OCI-LY7 (cell line): ENCODE measurements at regions not wholly inside any gene's neighbourhood (a gene's known extent, or its start where the extent isn't known, plus 50 kb on each side); places are given as distances from the start of the nearest gene placed in this dataset.

Experiments
- BruUV-seq: library from RNA; stranded (reverse); fragments of 400-500 nt; replicated peaks from 2 replicates; lab custom pipeline; 2021; lab: Mats Ljungman, UMichigan
- CTCF ChIA-PET: fragments of 300-600 bp; sonication (Branson Sonifier 250); formaldehyde crosslinking; loops from one replicate; lab custom pipeline; 2022; ENCODE audit warnings: antibody characterized with exemption; ENCODE audit not compliant: unreplicated experiment; lab: Charles Lee
- POLR2A ChIA-PET: fragments of 300-600 bp; sonication (Branson Sonifier 250); formaldehyde crosslinking; loops from one replicate; lab custom pipeline; 2022; ENCODE audit warnings: antibody characterized with exemption; lab: Charles Lee
- DNase-seq: peaks from one replicate; pipeline ENCODE4 v3.0.0-alpha.2; 2015; ENCODE audit warnings: low spot score
- H2AFZ ChIP-seq: fragments of 200-600 bp; sonication (generic), shearing (Covaris generic); 2 replicates; pipeline ENCODE4 v1.6.1; 2014; ENCODE audit warnings: mild to moderate bottlenecking, antibody characterized with exemption, low read length, moderate library complexity
- H3K27ac ChIP-seq: fragments of 200-600 bp; sonication (generic); 2 replicates; pipeline ENCODE4 v1.5.1; 2014; ENCODE audit warnings: mixed run types, low read depth, mild to moderate bottlenecking, moderate library complexity, low read length, inconsistent platforms; ENCODE audit not compliant: poor library complexity, severe bottlenecking
- H3K36me3 ChIP-seq: fragments of 200-600 bp; sonication (generic); 2 replicates; pipeline ENCODE4 v1.6.1; 2014; ENCODE audit warnings: mild to moderate bottlenecking, antibody characterized with exemption, low read length, moderate library complexity, mixed read lengths; ENCODE audit not compliant: insufficient read depth
- H3K4me1 ChIP-seq: fragments of 200-600 bp; sonication (generic); 2 replicates; pipeline ENCODE4 v1.5.1; 2014; ENCODE audit warnings: mild to moderate bottlenecking, low read length; ENCODE audit not compliant: insufficient read depth, poor library complexity, severe bottlenecking
- H3K4me2 ChIP-seq: fragments of 200-600 bp; sonication (generic); 2 replicates; pipeline ENCODE4 v1.6.1; 2014; ENCODE audit warnings: mild to moderate bottlenecking, low read length
- H3K4me3 ChIP-seq: fragments of 200-600 bp; sonication (generic); 2 replicates; pipeline ENCODE4 v1.5.1; 2014; ENCODE audit warnings: mild to moderate bottlenecking, low read depth, low read length; ENCODE audit not compliant: poor library complexity, severe bottlenecking
- H3K79me2 ChIP-seq: fragments of 200-600 bp; sonication (generic); 2 replicates; pipeline ENCODE4 v1.6.1; 2016; ENCODE audit warnings: low read depth, mild to moderate bottlenecking, low read length, moderate library complexity, mixed read lengths; ENCODE audit not compliant: insufficient read depth
- H3K9me2 ChIP-seq: fragments of 200-600 bp; sonication (generic); 2 replicates; pipeline ENCODE4 v1.6.1; 2016; ENCODE audit warnings: mild to moderate bottlenecking, low read length, mixed read lengths; ENCODE audit not compliant: insufficient read depth
- H3K9me3 ChIP-seq: fragments of 200-600 bp; sonication (generic); 2 replicates; pipeline ENCODE4 v1.6.1; 2014; ENCODE audit warnings: mild to moderate bottlenecking, mixed run types, low read length, mixed read lengths
- H4K20me1 ChIP-seq: fragments of 200-600 bp; sonication (generic); 2 replicates; pipeline ENCODE4 v1.6.1; 2014; ENCODE audit warnings: mild to moderate bottlenecking, antibody characterized with exemption, low read length, moderate library complexity, mixed read lengths; ENCODE audit not compliant: insufficient read depth
- EZH2phosphoT487 ChIP-seq: fragments of 200-600 bp; sonication (generic); IDR thresholded peaks from 2 replicates; pipeline ENCODE4 v1.6.1; 2018; ENCODE audit warnings: low read depth, borderline replicate concordance, mild to moderate bottlenecking, mixed run types, antibody characterized with exemption, low read length, moderate library complexity, mixed read lengths
- intact Hi-C: fragments of 100-400 bp; cut with micrococcal nuclease; formaldehyde crosslinking; loops from one replicate; pipeline ENCODE4 v1.10.0; 2022; ENCODE audit not compliant: unreplicated experiment
- TF ChIP-seq, protein P1 (sequence below): fragments of 200-600 bp; sonication (generic); conservative IDR thresholded peaks from 2 replicates; pipeline ENCODE4 v1.5.1; 2014; ENCODE audit warnings: mild to moderate bottlenecking, antibody characterized with exemption, low read length, moderate library complexity, mixed read lengths

DNA sequence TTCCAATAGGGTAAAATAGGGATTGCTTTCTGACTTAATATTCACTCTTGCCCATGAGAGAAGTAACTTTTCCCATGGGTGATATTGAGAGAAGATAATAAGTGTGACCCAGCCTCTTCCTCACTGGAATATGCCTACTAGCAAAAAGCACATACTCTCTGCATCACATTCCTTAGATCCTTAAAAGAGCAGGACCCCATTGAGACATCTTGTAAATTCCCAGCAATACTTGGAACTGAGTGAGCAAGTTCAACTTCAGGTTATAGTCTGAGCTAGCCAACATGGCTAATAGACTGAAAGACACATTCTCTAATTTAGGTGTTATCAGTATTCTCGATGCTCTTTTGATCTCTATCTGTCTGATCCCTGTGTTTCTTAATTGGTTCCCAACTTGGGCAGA, 1372.3 kb downstream of the STIM2 start:
- Histone ChIP-seq H4K20me1 (no peaks in the 10 kb centered on the region), H3K9me2 (no peaks in the 10 kb centered on the region), H3K27ac (no peak overlapping the region), H3K79me2 (no peaks in the 10 kb centered on the region), H2AFZ (no peak overlapping the region), H3K9me3 (no peaks in the 10 kb centered on the region), H3K4me3 (no peak overlapping the region), H3K4me2 (no peak overlapping the region), H3K36me3 (no peaks in the 10 kb centered on the region), H3K4me1 (no peaks in the 10 kb centered on the region)
- TF ChIP-seq EZH2phosphoT487 = no peak
- TF ChIP-seq, protein P1, sequence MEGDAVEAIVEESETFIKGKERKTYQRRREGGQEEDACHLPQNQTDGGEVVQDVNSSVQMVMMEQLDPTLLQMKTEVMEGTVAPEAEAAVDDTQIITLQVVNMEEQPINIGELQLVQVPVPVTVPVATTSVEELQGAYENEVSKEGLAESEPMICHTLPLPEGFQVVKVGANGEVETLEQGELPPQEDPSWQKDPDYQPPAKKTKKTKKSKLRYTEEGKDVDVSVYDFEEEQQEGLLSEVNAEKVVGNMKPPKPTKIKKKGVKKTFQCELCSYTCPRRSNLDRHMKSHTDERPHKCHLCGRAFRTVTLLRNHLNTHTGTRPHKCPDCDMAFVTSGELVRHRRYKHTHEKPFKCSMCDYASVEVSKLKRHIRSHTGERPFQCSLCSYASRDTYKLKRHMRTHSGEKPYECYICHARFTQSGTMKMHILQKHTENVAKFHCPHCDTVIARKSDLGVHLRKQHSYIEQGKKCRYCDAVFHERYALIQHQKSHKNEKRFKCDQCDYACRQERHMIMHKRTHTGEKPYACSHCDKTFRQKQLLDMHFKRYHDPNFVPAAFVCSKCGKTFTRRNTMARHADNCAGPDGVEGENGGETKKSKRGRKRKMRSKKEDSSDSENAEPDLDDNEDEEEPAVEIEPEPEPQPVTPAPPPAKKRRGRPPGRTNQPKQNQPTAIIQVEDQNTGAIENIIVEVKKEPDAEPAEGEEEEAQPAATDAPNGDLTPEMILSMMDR = no peak
- ChIA-PET POLR2A (no interaction called here), CTCF (no interaction called here)
- intact Hi-C loops = no loop called here
- BruUV-seq = no TSS peak
- DNase-seq = no peak

- POLR2A ChIA-PET = no interaction called here
Measured at GRCh38 chr4:28233724-28234123, 1373.1 kb downstream of the STIM2 start.

DNA sequence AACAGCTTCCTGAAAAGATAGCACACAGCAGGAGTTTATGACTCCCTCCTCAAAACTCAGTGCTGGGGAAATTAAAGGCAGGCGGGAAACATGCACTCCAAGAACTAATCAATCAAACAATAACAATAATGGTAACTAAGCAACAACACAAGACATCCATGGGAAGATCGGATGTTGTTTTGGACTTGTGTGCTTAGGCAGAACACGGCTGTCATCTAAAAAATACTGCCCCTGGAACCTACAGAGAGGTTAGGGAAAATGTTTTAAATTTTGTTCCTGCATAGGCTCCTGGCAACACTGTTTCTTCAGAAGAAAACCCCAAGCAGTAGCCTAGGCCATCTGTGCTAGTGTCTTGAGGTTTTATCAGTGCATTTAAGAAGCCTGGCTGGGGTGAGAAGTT, 1378.2 kb downstream of the STIM2 start:
- Histone ChIP-seq H3K4me1 (no peaks in the 10 kb centered on the region), H3K9me2 (no peaks in the 10 kb centered on the region), H3K4me3 (no peak overlapping the region), H3K9me3 (no peaks in the 10 kb centered on the region), H3K4me2 (no peak overlapping the region), H4K20me1 (no peaks in the 10 kb centered on the region), H2AFZ (no peak overlapping the region), H3K79me2 (no peaks in the 10 kb centered on the region), H3K36me3 (no peaks in the 10 kb centered on the region), H3K27ac (no peak overlapping the region)
- intact Hi-C loops = no loop called here
- no peak for DNase-seq
- ChIA-PET POLR2A (no interaction called here), CTCF (no interaction called here)
- no TSS peak for BruUV-seq
- no peak for TF ChIP-seq EZH2phosphoT487
- TF ChIP-seq, protein P1 = no peak

More at GRCh38 chr4:28233724-28234123, 1373.1 kb downstream of the STIM2 start:
- Histone ChIP-seq H3K4me1 (no peaks in the 10 kb centered on the region), H3K9me3 (no peaks in the 10 kb centered on the region), H3K4me3 (no peak overlapping the region), H3K79me2 (no peaks in the 10 kb centered on the region), H4K20me1 (no peaks in the 10 kb centered on the region), H3K36me3 (no peaks in the 10 kb centered on the region), H3K4me2 (no peak overlapping the region), H3K9me2 (no peaks in the 10 kb centered on the region), H2AFZ (no peak overlapping the region), H3K27ac (no peak overlapping the region)
- CTCF ChIA-PET = no interaction called here
- intact Hi-C loops = no loop called here
- DNase-seq = no peak
- no peak for TF ChIP-seq EZH2phosphoT487
- TF ChIP-seq, protein P1 = no peak
- no TSS peak for BruUV-seq
